MM.1S (cell line): ENCODE measurements at regions not wholly inside any gene's neighbourhood (a gene's known extent, or its start where the extent isn't known, plus 50 kb on each side); places are given as distances from the start of the nearest gene placed in this dataset.

Experiments
- DNase-seq: peaks from one replicate; pipeline ENCODE4 v3.0.0-alpha.2; 2015
- H2AFZ ChIP-seq: fragments of 300-600 bp; sonication (generic); 2 replicates; pipeline ENCODE4 v1.6.0; 2016; ENCODE audit warnings: antibody characterized with exemption, low read length
- H3F3A ChIP-seq: fragments of 300-600 bp; sonication (generic); 2 replicates; pipeline ENCODE4 v1.6.1; 2016; ENCODE audit warnings: mild to moderate bottlenecking, antibody characterized with exemption, low read length, moderate library complexity, mixed read lengths; ENCODE audit not compliant: insufficient read depth
- H3K27ac ChIP-seq: fragments of 300-600 bp; sonication (generic); 2 replicates; pipeline ENCODE4 v1.5.1; 2016; ENCODE audit warnings: mild to moderate bottlenecking, low read length
- H3K27me3 ChIP-seq: fragments of 300-600 bp; sonication (generic); replicated peaks from 2 replicates; pipeline ENCODE4 v1.6.0; 2016; ENCODE audit warnings: low read length; ENCODE audit not compliant: insufficient read depth
- H3K36me3 ChIP-seq: fragments of 300-600 bp; sonication (generic); replicated peaks from 2 replicates; pipeline ENCODE4 v1.6.1; 2016; ENCODE audit warnings: mild to moderate bottlenecking, low read length, mixed read lengths; ENCODE audit not compliant: insufficient read depth
- H3K4me1 ChIP-seq: fragments of 300-600 bp; sonication (generic); 2 replicates; pipeline ENCODE4 v1.6.1; 2016; ENCODE audit warnings: low read length, mixed read lengths
- H3K4me2 ChIP-seq: fragments of 300-600 bp; sonication (generic); 2 replicates; pipeline ENCODE4 v1.6.0; 2016; ENCODE audit warnings: low read depth, low read length
- H3K4me3 ChIP-seq: fragments of 300-600 bp; sonication (generic); 2 replicates; pipeline ENCODE4 v1.5.1; 2016; ENCODE audit warnings: low read length, mixed read lengths
- H3K79me2 ChIP-seq: fragments of 300-600 bp; sonication (generic); 2 replicates; pipeline ENCODE4 v1.6.1; 2016; ENCODE audit warnings: mixed run types, low read length, mixed read lengths
- H3K9ac ChIP-seq: fragments of 300-600 bp; sonication (generic); 2 replicates; pipeline ENCODE4 v1.6.1; 2016; ENCODE audit warnings: low read length, mixed read lengths
- H3K9me2 ChIP-seq: fragments of 300-600 bp; sonication (generic); replicated peaks from 2 replicates; pipeline ENCODE4 v1.6.1; 2016; ENCODE audit warnings: mild to moderate bottlenecking, low read length, mixed read lengths; ENCODE audit not compliant: insufficient read depth
- H3K9me3 ChIP-seq: fragments of 300-600 bp; sonication (generic); replicated peaks from 2 replicates; pipeline ENCODE4 v1.6.1; 2016; ENCODE audit warnings: mild to moderate bottlenecking, low read length, mixed read lengths; ENCODE audit not compliant: insufficient read depth
- H4K20me1 ChIP-seq: fragments of 300-600 bp; sonication (generic); 2 replicates; pipeline ENCODE4 v1.6.1; 2016; ENCODE audit warnings: mild to moderate bottlenecking, low read length, moderate library complexity, mixed read lengths; ENCODE audit not compliant: insufficient read depth
- CTCF ChIP-seq: fragments of 300-600 bp; sonication (generic); IDR thresholded peaks from 2 replicates; pipeline ENCODE4 v1.5.1; 2016; ENCODE audit warnings: antibody characterized with exemption, low read length, mixed read lengths
- EZH2 ChIP-seq: fragments of 300-600 bp; sonication (generic); optimal IDR thresholded peaks from 2 replicates; pipeline ENCODE3; 2017; ENCODE audit warnings: low read depth, mild to moderate bottlenecking, antibody characterized with exemption, low read length, mixed read lengths
- EZH2phosphoT487 ChIP-seq: fragments of 300-600 bp; sonication (generic); IDR thresholded peaks from 2 replicates; pipeline ENCODE4 v1.6.1; 2018; ENCODE audit warnings: antibody characterized with exemption, low read length

GRCh38 chr9:96048104-96048955, 172.8 kb downstream of the ERCC6L2 start:
- no peak overlapping the region for H2AFZ ChIP-seq

GRCh38 chr9:96047741-96048103, 172.2 kb downstream of the ERCC6L2 start:
- Histone ChIP-seq H3K9ac (no peak overlapping the region), H3K4me3 (no peak overlapping the region), H3K27me3 (no peaks in the 10 kb centered on the region), H3K27ac (no peak overlapping the region), H3F3A (no peaks in the 10 kb centered on the region), H3K79me2 (no peaks in the 10 kb centered on the region), H3K9me3 (no peaks in the 10 kb centered on the region), H3K4me2 (no peak overlapping the region), H3K9me2 (no peaks in the 10 kb centered on the region), H3K4me1 (no peaks in the 10 kb centered on the region), H4K20me1 (no peaks in the 10 kb centered on the region), H2AFZ (no peak overlapping the region), H3K36me3 (no peaks in the 10 kb centered on the region)
- no peak for DNase-seq
- no peak for TF ChIP-seq CTCF
- no peak for TF ChIP-seq EZH2
- no peak for TF ChIP-seq EZH2phosphoT487

More at GRCh38 chr9:96048104-96048955, 172.8 kb downstream of the ERCC6L2 start:
- no peaks in the 10 kb centered on the region for H3K36me3 ChIP-seq
- no peak overlapping the region for H3K4me2 ChIP-seq
- no peak for TF ChIP-seq EZH2phosphoT487
- TF ChIP-seq EZH2, result no peak
- no peak for TF ChIP-seq CTCF
- H3K79me2 ChIP-seq, result no peaks in the 10 kb centered on the region
- H3K9me2 ChIP-seq, result no peaks in the 10 kb centered on the region
- no peaks in the 10 kb centered on the region for H3F3A ChIP-seq
- no peaks in the 10 kb centered on the region for H3K9me3 ChIP-seq
- H3K9ac ChIP-seq, result no peak overlapping the region
- no peak for DNase-seq
- H3K27me3 ChIP-seq, result no peaks in the 10 kb centered on the region
- no peak overlapping the region for H3K4me3 ChIP-seq
- no peaks in the 10 kb centered on the region for H4K20me1 ChIP-seq
- no peak overlapping the region for H3K27ac ChIP-seq
- no peaks in the 10 kb centered on the region for H3K4me1 ChIP-seq

- Histone ChIP-seq H4K20me1 (no peaks in the 10 kb centered on the region), H3K4me3 (no peak overlapping the region), H3K27me3 (no peaks in the 10 kb centered on the region), H3K36me3 (no peaks in the 10 kb centered on the region), H3K79me2 (no peaks in the 10 kb centered on the region), H3K9me3 (no peaks in the 10 kb centered on the region), H3K4me1 (no peaks in the 10 kb centered on the region), H2AFZ (no peak overlapping the region), H3K27ac (no peak overlapping the region), H3K4me2 (no peak overlapping the region), H3F3A (no peaks in the 10 kb centered on the region), H3K9me2 (no peaks in the 10 kb centered on the region), H3K9ac (no peak overlapping the region)
- no peak for DNase-seq
- TF ChIP-seq EZH2 (no peak), CTCF (no peak), EZH2phosphoT487 (no peak)
Observed at GRCh38 chr9:96047116-96047639, 171.7 kb downstream of the ERCC6L2 start.
